Astrocyte (in vitro differentiated cells and primary cell): ENCODE measurements at regions not wholly inside any gene's neighbourhood (a gene's known extent, or its start where the extent isn't known, plus 50 kb on each side); places are given as distances from the start of the nearest gene placed in this dataset.
"Not testable (repeated sequence)": the region's sequence is repeated elsewhere in the genome, so short reads cannot be mapped to it uniquely, and the experiment has no call there.

ENCODE experiments used
- DNase-seq: peaks from one replicate; pipeline ENCODE4 v3.0.0-alpha.2; 2010; ENCODE audit warnings: low read depth
- FAIRE-seq: peaks from 2 replicates; lab custom pipeline; 2011; peaks lifted over from hg19 to GRCh38; lab: Jason Lieb, UNC
- H2AFZ ChIP-seq: 2 replicates; pipeline ENCODE4 v1.6.0; 2012; ENCODE audit warnings: low read depth, low read length, inconsistent platforms
- H3K27ac ChIP-seq: 2 replicates; pipeline ENCODE4 v1.5.1; 2011; ENCODE audit warnings: low read depth, low read length, inconsistent platforms
- H3K27me3 ChIP-seq: 2 replicates; pipeline ENCODE4 v1.6.0; 2011; ENCODE audit warnings: low read length, inconsistent platforms; ENCODE audit not compliant: insufficient read depth
- H3K36me3 ChIP-seq: 2 replicates; pipeline ENCODE4 v1.5.1; 2011; ENCODE audit warnings: low read length, inconsistent platforms; ENCODE audit not compliant: insufficient read depth
- H3K4me1 ChIP-seq: 2 replicates; pipeline ENCODE4 v1.5.1; 2011; ENCODE audit warnings: low read length, inconsistent platforms; ENCODE audit not compliant: insufficient read depth
- H3K4me2 ChIP-seq: 2 replicates; pipeline ENCODE4 v1.6.0; 2012; ENCODE audit warnings: low read length, inconsistent platforms
- H3K4me3 ChIP-seq: 2 replicates; pipeline ENCODE4 v1.5.1; 2011; ENCODE audit warnings: low read depth, mild to moderate bottlenecking, low read length, inconsistent platforms; ENCODE audit not compliant: insufficient read depth
- H3K79me2 ChIP-seq: 2 replicates; pipeline ENCODE4 v1.6.0; 2012; ENCODE audit warnings: mild to moderate bottlenecking, low read length, inconsistent platforms; ENCODE audit not compliant: insufficient read depth
- H3K9ac ChIP-seq: 2 replicates; pipeline ENCODE4 v1.6.0; 2012; ENCODE audit warnings: mild to moderate bottlenecking, low read length, inconsistent platforms
- H3K9me3 ChIP-seq: 2 replicates; pipeline ENCODE4 v1.5.1; 2012; ENCODE audit warnings: low read depth, mild to moderate bottlenecking, low read length, inconsistent platforms; ENCODE audit not compliant: insufficient read depth
- H4K20me1 ChIP-seq: 2 replicates; pipeline ENCODE4 v1.6.0; 2012; ENCODE audit warnings: low read length, inconsistent platforms; ENCODE audit not compliant: insufficient read depth
- H3K27ac Mint-ChIP-seq: one replicate; pipeline ENCODE4 v1.8.0; 2021; ENCODE audit warnings: mild to moderate bottlenecking, mixed read lengths; ENCODE audit not compliant: unreplicated experiment
- H3K27me3 Mint-ChIP-seq: one replicate; pipeline ENCODE4 v1.8.0; 2021; ENCODE audit warnings: low read depth, mixed read lengths; ENCODE audit not compliant: unreplicated experiment
- H3K36me3 Mint-ChIP-seq: one replicate; pipeline ENCODE4 v1.8.0; 2021; ENCODE audit warnings: low read depth, mixed read lengths; ENCODE audit not compliant: unreplicated experiment
- H3K4me1 Mint-ChIP-seq: one replicate; pipeline ENCODE4 v1.8.0; 2021; ENCODE audit warnings: low read depth, mixed read lengths; ENCODE audit not compliant: unreplicated experiment
- H3K4me3 Mint-ChIP-seq: one replicate; pipeline ENCODE4 v1.8.0; 2021; ENCODE audit warnings: mild to moderate bottlenecking, moderate library complexity, mixed read lengths; ENCODE audit not compliant: unreplicated experiment
- H3K9me3 Mint-ChIP-seq: one replicate; pipeline ENCODE4 v1.8.0; 2021; ENCODE audit warnings: mild to moderate bottlenecking, mixed read lengths; ENCODE audit not compliant: unreplicated experiment
- EZH2 ChIP-seq: IDR thresholded peaks from 2 replicates; pipeline ENCODE4 v1.6.1; 2012; ENCODE audit warnings: mild to moderate bottlenecking, low read length, inconsistent platforms; ENCODE audit not compliant: insufficient read depth
- TF ChIP-seq, protein P1 (sequence below): IDR thresholded peaks from 2 replicates; pipeline ENCODE4 v1.5.1; 2011; ENCODE audit warnings: low read depth, mild to moderate bottlenecking, inconsistent platforms, low read length, moderate library complexity; ENCODE audit not compliant: insufficient read depth

DNA sequence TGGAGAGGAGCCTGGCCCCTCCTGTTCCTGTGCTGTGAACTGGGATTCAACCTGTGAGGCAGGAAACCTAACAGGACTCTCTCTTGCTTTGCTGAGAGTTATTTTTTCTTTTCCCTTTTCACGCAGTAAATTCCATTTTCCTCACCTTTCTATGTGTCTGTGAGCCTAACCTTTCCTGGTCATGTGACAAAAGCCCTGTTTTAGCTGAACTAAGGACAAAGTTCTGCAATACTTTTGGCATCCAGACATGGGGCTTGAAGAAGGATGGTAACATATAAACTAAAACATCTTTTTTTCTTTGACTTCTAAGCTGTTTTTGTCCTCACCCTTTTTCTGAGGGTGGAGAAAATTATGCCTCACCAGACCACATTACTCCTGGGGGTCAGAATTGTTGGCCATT is 368.5 kb downstream of the HTR1B start:
- Histone ChIP-seq H3K9ac (no peak overlapping the region), H3K4me2 (no peak overlapping the region), H3K27me3 (no peaks in the 10 kb centered on the region), H4K20me1 (no peaks in the 10 kb centered on the region), H3K9me3 (no peaks in the 10 kb centered on the region), H3K27ac (no peak overlapping the region), H2AFZ (no peak overlapping the region), H3K36me3 (no peaks in the 10 kb centered on the region), H3K4me3 (no peak overlapping the region), H3K79me2 (no peaks in the 10 kb centered on the region), H3K4me1 (no peaks in the 10 kb centered on the region)
- TF ChIP-seq EZH2: no peak
- TF ChIP-seq, protein P1, sequence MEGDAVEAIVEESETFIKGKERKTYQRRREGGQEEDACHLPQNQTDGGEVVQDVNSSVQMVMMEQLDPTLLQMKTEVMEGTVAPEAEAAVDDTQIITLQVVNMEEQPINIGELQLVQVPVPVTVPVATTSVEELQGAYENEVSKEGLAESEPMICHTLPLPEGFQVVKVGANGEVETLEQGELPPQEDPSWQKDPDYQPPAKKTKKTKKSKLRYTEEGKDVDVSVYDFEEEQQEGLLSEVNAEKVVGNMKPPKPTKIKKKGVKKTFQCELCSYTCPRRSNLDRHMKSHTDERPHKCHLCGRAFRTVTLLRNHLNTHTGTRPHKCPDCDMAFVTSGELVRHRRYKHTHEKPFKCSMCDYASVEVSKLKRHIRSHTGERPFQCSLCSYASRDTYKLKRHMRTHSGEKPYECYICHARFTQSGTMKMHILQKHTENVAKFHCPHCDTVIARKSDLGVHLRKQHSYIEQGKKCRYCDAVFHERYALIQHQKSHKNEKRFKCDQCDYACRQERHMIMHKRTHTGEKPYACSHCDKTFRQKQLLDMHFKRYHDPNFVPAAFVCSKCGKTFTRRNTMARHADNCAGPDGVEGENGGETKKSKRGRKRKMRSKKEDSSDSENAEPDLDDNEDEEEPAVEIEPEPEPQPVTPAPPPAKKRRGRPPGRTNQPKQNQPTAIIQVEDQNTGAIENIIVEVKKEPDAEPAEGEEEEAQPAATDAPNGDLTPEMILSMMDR: no peak
- H3K4me1 Mint-ChIP-seq: peaks cover 9% of the 10 kb centered on the region
- H3K4me3 Mint-ChIP-seq: no peak overlapping the region
- DNase-seq (no peak), FAIRE-seq (no peak)
- H3K36me3 Mint-ChIP-seq: no peaks in the 10 kb centered on the region
- no peak overlapping the region for H3K27ac Mint-ChIP-seq
- H3K9me3 Mint-ChIP-seq: no peaks in the 10 kb centered on the region
- no peaks in the 10 kb centered on the region for H3K27me3 Mint-ChIP-seq

DNA sequence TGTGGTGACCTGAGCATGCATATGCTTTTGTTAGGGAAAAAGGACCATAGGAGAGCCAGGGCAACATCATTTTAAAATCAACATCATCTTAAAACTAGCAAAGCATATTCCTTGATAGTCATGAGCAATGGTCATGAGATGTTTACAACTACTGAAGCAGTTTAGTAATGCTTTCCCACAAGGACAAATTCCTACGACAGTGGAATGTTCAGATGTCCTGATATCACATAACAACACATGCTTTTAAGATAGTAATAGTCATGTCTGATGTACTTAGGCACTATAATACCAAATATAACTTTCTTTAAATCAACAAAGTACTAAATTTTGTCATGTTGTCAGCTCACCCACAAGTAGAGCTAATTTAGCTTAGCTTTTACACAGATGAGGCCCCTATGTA is 370.3 kb downstream of the HTR1B start:
- H4K20me1 ChIP-seq: no peaks in the 10 kb centered on the region
- no peaks in the 10 kb centered on the region for H3K9me3 ChIP-seq
- Mint-ChIP-seq H3K27me3 (no peaks in the 10 kb centered on the region), H3K4me1 (peaks cover 9% of the 10 kb centered on the region), H3K36me3 (peaks cover 2% of the 10 kb centered on the region), H3K9me3 (peaks cover 2% of the 10 kb centered on the region), H3K27ac (no peak overlapping the region), H3K4me3 (no peak overlapping the region)
- H3K36me3 ChIP-seq: no peaks in the 10 kb centered on the region
- H3K79me2 ChIP-seq: no peaks in the 10 kb centered on the region
- no peak overlapping the region for H3K27ac ChIP-seq
- FAIRE-seq: no peak
- H3K9ac ChIP-seq: no peak overlapping the region
- no peak overlapping the region for H2AFZ ChIP-seq
- no peak overlapping the region for H3K4me3 ChIP-seq
- no peak for TF ChIP-seq EZH2
- TF ChIP-seq, protein P1: no peak
- no peak overlapping the region for H3K4me2 ChIP-seq
- H3K4me1 ChIP-seq: no peaks in the 10 kb centered on the region
- DNase-seq: peak; percentile 1
- H3K27me3 ChIP-seq: no peaks in the 10 kb centered on the region

DNA sequence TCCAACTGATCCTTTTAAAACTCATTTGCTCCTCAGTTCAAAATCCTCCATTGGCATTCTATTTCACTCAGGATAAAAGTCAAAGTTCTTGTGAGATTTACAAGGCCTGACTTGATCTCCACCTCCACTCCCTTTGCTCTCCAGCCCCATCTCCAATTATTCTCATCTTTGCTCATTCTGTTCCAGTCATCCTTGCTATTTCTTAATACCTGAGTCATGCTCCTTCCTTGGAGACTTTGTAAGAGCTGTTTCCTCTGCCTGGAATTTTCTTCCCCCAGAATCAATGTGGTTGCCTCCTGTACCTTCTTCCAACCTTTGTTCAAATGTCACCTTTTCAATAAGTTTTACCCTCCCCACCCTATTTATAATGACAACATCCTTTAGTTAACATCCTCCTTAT is 373.5 kb downstream of the HTR1B start:
- no peak overlapping the region for H3K4me3 ChIP-seq

DNA sequence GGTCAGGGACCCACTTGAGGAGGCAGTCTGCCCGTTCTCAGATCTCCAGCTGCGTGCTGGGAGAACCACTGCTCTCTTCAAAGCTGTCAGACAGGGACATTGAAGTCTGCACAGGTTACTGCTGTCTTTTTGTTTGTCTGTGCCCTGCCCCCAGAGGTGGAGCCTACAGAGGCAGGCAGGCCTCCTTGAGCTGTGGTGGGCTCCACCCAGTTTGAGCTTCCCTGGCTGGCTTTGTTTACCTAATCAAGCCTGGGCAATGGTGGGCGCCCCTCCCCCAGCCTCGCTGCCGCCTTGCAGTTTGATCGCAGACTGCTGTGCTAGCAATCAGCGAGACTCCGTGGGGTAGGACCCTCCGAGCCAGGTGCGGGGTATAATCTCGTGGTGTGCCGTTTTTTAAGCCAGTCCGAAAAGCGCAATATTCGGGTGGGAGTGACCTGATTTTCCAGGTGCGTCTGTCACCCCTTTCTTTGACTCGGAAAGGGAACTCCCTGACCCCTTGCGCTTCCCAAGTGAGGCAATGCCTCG is 375.4 kb downstream of the HTR1B start:
- not testable (repeated sequence) for H3K4me1 ChIP-seq, H3K4me3 Mint-ChIP-seq, H3K27me3 ChIP-seq, H3K9me3 Mint-ChIP-seq, FAIRE-seq, DNase-seq, H2AFZ ChIP-seq, H3K27me3 Mint-ChIP-seq, H3K9me3 ChIP-seq, H3K36me3 ChIP-seq, H3K4me3 ChIP-seq, H3K4me1 Mint-ChIP-seq, H3K4me2 ChIP-seq, H3K27ac Mint-ChIP-seq, H4K20me1 ChIP-seq, H3K27ac ChIP-seq, H3K79me2 ChIP-seq, H3K36me3 Mint-ChIP-seq, H3K9ac ChIP-seq

More for the DNA sequence above, 373.5 kb downstream of the HTR1B start:
- TF ChIP-seq, protein P1: no peak
- TF ChIP-seq EZH2: no peak
- FAIRE-seq (no peak), DNase-seq (no peak)
- no peaks in the 10 kb centered on the region for H3K79me2 ChIP-seq
- H3K4me1 ChIP-seq: no peaks in the 10 kb centered on the region
- Mint-ChIP-seq H3K36me3 (peaks cover 6% of the 10 kb centered on the region), H3K27ac (no peak overlapping the region), H3K4me3 (no peak overlapping the region), H3K4me1 (peaks cover 9% of the 10 kb centered on the region), H3K9me3 (peaks cover 2% of the 10 kb centered on the region), H3K27me3 (no peaks in the 10 kb centered on the region)
- H3K27me3 ChIP-seq: no peaks in the 10 kb centered on the region
- no peak overlapping the region for H3K27ac ChIP-seq
- H3K36me3 ChIP-seq: no peaks in the 10 kb centered on the region
- H4K20me1 ChIP-seq: no peaks in the 10 kb centered on the region
- H2AFZ ChIP-seq: no peak overlapping the region
- H3K9me3 ChIP-seq: no peaks in the 10 kb centered on the region
- no peak overlapping the region for H3K9ac ChIP-seq
- no peak overlapping the region for H3K4me2 ChIP-seq
